Trophoblast cell (in vitro differentiated cells and primary cell): ENCODE measurements at regions not wholly inside any gene's neighbourhood (a gene's known extent, or its start where the extent isn't known, plus 50 kb on each side); places are given as distances from the start of the nearest gene placed in this dataset.

Source experiments
- DNase-seq, 2 donors: peaks; one replicate each; pipeline ENCODE4 v3.0.0-alpha.2; 2016
- H2AFZ ChIP-seq: 2 replicates; pipeline ENCODE4 v1.6.1; 2013; ENCODE audit warnings: low read length, moderate library complexity, mild to moderate bottlenecking; ENCODE audit not compliant: insufficient read depth, poor library complexity
- H2AK5ac ChIP-seq: 2 replicates; pipeline ENCODE4 v1.6.1; 2013; ENCODE audit warnings: mild to moderate bottlenecking, low read length
- H2BK120ac ChIP-seq: 2 replicates; pipeline ENCODE4 v1.6.1; 2013; ENCODE audit warnings: low read length, mild to moderate bottlenecking, moderate library complexity; ENCODE audit not compliant: insufficient read depth, poor library complexity
- H2BK12ac ChIP-seq: 2 replicates; pipeline ENCODE4 v1.6.1; 2013; ENCODE audit warnings: mild to moderate bottlenecking, low read length, moderate library complexity
- H2BK5ac ChIP-seq: 2 replicates; pipeline ENCODE4 v1.6.1; 2013; ENCODE audit warnings: low read length, low read depth, moderate library complexity, mild to moderate bottlenecking; ENCODE audit not compliant: poor library complexity
- H3K14ac ChIP-seq: 2 replicates; pipeline ENCODE4 v1.6.1; 2013; ENCODE audit warnings: mild to moderate bottlenecking, low read length
- H3K18ac ChIP-seq: 2 replicates; pipeline ENCODE4 v1.6.1; 2013; ENCODE audit warnings: mild to moderate bottlenecking, low read length
- H3K23ac ChIP-seq: 2 replicates; pipeline ENCODE4 v1.6.1; 2013; ENCODE audit warnings: low read length
- H3K27ac ChIP-seq: 2 replicates; pipeline ENCODE4 v1.5.1; 2013; ENCODE audit warnings: low read depth, mild to moderate bottlenecking, inconsistent platforms, low read length, moderate library complexity
- H3K27me3 ChIP-seq: 2 replicates; pipeline ENCODE4 v1.6.1; 2013; ENCODE audit warnings: inconsistent platforms, mild to moderate bottlenecking, low read length, moderate library complexity; ENCODE audit not compliant: insufficient read depth
- H3K36me3 ChIP-seq, 2 experiments: 1 replicate in 1 of 2; 2 replicates in 1 of 2; pipeline ENCODE4 v1.6.1; 2013; ENCODE audit warnings: low read length in 2 of 2, mild to moderate bottlenecking in 2 of 2, moderate library complexity in 1 of 2; ENCODE audit not compliant: insufficient read depth in 2 of 2, control insufficient read depth in 1 of 2
- H3K4ac ChIP-seq: 2 replicates; pipeline ENCODE4 v1.6.1; 2013; ENCODE audit warnings: low read depth, mild to moderate bottlenecking, low read length, moderate library complexity
- H3K4me1 ChIP-seq, 2 experiments: 1 replicate in 1 of 2; 2 replicates in 1 of 2; pipeline ENCODE4 v1.6.1; 2013; ENCODE audit warnings: low read length in 2 of 2, mild to moderate bottlenecking in 2 of 2, moderate library complexity in 1 of 2; ENCODE audit not compliant: insufficient read depth in 2 of 2, control insufficient read depth in 1 of 2
- H3K4me2 ChIP-seq: 2 replicates; pipeline ENCODE4 v1.6.1; 2013; ENCODE audit warnings: inconsistent platforms, mild to moderate bottlenecking, low read length, moderate library complexity
- H3K4me3 ChIP-seq: 2 replicates; pipeline ENCODE4 v1.5.1; 2013; ENCODE audit warnings: mild to moderate bottlenecking, low read depth, low read length, inconsistent platforms
- H3K79me1 ChIP-seq: one replicate; pipeline ENCODE4 v1.6.1; 2013; ENCODE audit warnings: low read length
- H3K79me2 ChIP-seq: 2 replicates; pipeline ENCODE4 v1.6.1; 2013; ENCODE audit warnings: low read length, mild to moderate bottlenecking; ENCODE audit not compliant: control insufficient read depth, insufficient read depth, poor library complexity
- H3K9ac ChIP-seq: 2 replicates; pipeline ENCODE4 v1.6.1; 2013; ENCODE audit warnings: mild to moderate bottlenecking, low read length
- H3K9me3 ChIP-seq: 2 replicates; pipeline ENCODE4 v1.6.1; 2013; ENCODE audit warnings: low read depth, mild to moderate bottlenecking, control low read depth, inconsistent platforms, low read length; ENCODE audit not compliant: insufficient read depth
- H4K12ac ChIP-seq: 2 replicates; pipeline ENCODE4 v1.6.1; 2013; ENCODE audit warnings: low read depth, mild to moderate bottlenecking, low read length, moderate library complexity
- H4K8ac ChIP-seq: 2 replicates; pipeline ENCODE4 v1.6.1; 2013; ENCODE audit warnings: low read depth, mild to moderate bottlenecking, low read length, moderate library complexity
- H4K91ac ChIP-seq: one replicate; pipeline ENCODE4 v1.6.1; 2013; ENCODE audit warnings: low read depth, mild to moderate bottlenecking, low read length, moderate library complexity
- WGBS: extraction: QIAGEN DNeasy Blood & Tissue Kit; methylation state at CpG from one replicate; pipeline ENCODE4 v1.1.7; 2013; ENCODE audit warnings: missing lambda C conversion rate; ENCODE audit not compliant: insufficient read length, insufficient coverage; ENCODE audit errors: extremely low coverage; 5-methylcytosine and 5-hydroxymethylcytosine counted together

DNA sequence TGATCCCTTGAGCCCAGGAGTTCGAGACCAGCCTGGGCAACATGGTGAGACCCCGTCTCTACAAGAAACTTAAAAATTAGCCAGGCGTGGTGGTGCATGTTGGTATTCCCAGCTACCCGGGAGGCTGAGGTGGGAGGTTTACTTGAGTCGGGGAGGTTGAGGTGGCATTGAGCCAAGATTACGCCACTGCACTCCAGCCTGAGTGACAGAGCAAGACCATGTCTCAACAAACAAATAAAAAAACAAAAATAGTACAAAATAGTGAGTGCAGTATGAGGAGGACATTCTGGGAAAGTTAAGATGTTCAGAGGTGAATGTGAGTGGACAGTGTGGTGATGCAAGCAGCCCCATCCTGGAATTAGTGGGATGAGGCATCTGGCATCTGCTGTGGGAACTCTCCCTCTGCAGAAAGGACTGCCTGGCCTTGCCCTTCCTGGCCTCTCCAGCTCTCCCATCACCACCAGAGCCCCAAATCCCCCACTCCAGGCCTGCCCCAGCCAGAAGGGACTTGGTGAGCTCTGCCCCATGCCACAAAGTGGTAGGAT lies 96.6 kb upstream of the PARD3 start:
- DNase-seq, result no peak
- Histone ChIP-seq H3K9me3 (no peaks in the 10 kb centered on the region), H3K27ac (no peak overlapping the region), H2BK120ac (no peak overlapping the region), H3K4me3 (no peak overlapping the region), H3K9ac (no peak overlapping the region), H3K14ac (no peak overlapping the region), H4K91ac (no peak overlapping the region), H2AFZ (no peak overlapping the region), H3K36me3 (no peaks in the 10 kb centered on the region), H2BK5ac (no peak overlapping the region), H4K8ac (no peak overlapping the region), H2BK12ac (no peak overlapping the region), H3K79me2 (no peaks in the 10 kb centered on the region), H3K4me2 (no peak overlapping the region), H3K23ac (no peak overlapping the region), H3K27me3 (no peaks in the 10 kb centered on the region), H2AK5ac (no peak overlapping the region), H4K12ac (no peak overlapping the region), H3K4me1 (peaks cover 0 to 3% of the 10 kb centered on the region in 2 experiments), H3K4ac (no peak overlapping the region), H3K18ac (no peak overlapping the region), H3K79me1 (peaks cover 1% of the 10 kb centered on the region)
- WGBS, result no CpG with 5 or more reads among the region's 6 CpGs

DNA sequence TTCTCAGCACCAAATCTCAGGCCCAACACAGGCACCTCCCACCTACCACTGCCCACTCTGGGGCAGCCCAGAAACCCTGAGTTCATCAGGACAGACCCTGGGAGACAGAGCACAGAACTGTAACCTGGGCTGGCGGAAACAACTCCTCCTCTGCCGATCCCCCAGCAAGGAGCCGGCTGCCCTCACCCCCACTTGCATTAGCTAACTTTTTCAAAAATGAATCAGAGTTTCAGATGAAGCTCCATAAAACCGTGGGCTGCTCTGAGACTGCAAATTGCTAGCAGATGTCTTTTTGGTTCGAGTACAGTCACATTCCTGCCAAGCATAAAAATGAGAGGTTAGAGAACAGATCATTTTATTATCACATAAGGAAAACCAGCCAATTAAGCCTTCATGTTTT lies 93.4 kb upstream of the PARD3 start:
- Histone ChIP-seq H3K14ac (no peak overlapping the region), H3K4me3 (no peak overlapping the region), H2BK12ac (no peak overlapping the region), H3K36me3 (no peaks in the 10 kb centered on the region), H3K18ac (no peak overlapping the region), H2AK5ac (no peak overlapping the region), H2BK120ac (no peak overlapping the region), H2AFZ (no peak overlapping the region), H3K4me2 (no peak overlapping the region), H3K27me3 (no peaks in the 10 kb centered on the region), H3K9ac (no peak overlapping the region), H4K91ac (no peak overlapping the region), H4K12ac (no peak overlapping the region), H3K79me2 (no peaks in the 10 kb centered on the region), H3K23ac (no peak overlapping the region), H3K4ac (no peak overlapping the region), H3K79me1 (peaks cover 10% of the 10 kb centered on the region), H4K8ac (no peak overlapping the region), H3K9me3 (no peaks in the 10 kb centered on the region), H2BK5ac (no peak overlapping the region), H3K4me1 (peaks cover 11 to 14% of the 10 kb centered on the region in 2 experiments), H3K27ac (no peak overlapping the region)
- DNase-seq, result no peak
- WGBS, result no CpG with 5 or more reads among the region's 5 CpGs

DNA sequence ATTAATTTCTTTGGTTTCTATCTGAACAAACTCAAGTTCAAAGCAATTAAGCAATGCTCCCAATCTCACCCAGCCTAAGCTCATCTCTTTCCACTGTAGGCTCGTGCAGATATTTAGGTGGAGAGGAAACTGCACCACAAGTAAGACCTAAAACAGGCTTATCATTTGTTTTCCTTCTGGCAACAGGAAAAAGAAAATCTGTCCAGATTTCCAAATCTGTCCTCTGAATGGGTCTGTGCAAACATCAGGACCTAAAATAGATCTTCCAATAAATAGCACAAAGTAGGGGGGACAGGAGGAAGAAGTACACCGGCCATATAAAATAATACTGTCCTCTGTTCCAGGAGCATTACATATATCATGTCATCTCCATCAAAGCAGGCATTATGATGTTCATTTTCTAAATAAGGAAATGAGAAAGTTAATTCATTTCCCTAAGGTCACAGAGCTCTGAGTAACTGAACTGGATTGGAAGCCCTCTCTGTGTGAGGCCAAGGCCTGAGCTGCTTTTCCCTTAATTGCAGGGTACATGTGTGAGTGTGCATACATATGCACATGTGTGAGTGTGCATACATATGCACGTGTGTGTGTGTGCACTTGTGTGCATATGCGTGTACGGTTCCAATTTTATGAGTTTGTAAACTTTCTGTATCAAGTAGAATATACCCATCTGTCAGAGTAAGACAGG lies 92.8 kb upstream of the PARD3 start:
- Histone ChIP-seq H3K79me2 (no peaks in the 10 kb centered on the region), H3K27ac (no peak overlapping the region), H3K4ac (no peak overlapping the region), H2BK120ac (no peak overlapping the region), H2AFZ (no peak overlapping the region), H2AK5ac (no peak overlapping the region), H3K4me3 (no peak overlapping the region), H3K23ac (no peak overlapping the region), H3K18ac (no peak overlapping the region), H3K4me1 (peaks cover 11 to 14% of the 10 kb centered on the region in 2 experiments), H4K12ac (no peak overlapping the region), H4K8ac (no peak overlapping the region), H4K91ac (no peak overlapping the region), H3K4me2 (no peak overlapping the region), H3K36me3 (no peaks in the 10 kb centered on the region), H2BK5ac (no peak overlapping the region), H3K27me3 (no peaks in the 10 kb centered on the region), H3K14ac (no peak overlapping the region), H3K9me3 (no peaks in the 10 kb centered on the region), H2BK12ac (no peak overlapping the region), H3K79me1 (peaks cover 10% of the 10 kb centered on the region), H3K9ac (no peak overlapping the region)
- WGBS, result no CpG with 5 or more reads among the region's 5 CpGs
- DNase-seq, result no peak

GRCh38 chr10:34906067-34906965 lies 91.2 kb upstream of the PARD3 start:
- Histone ChIP-seq H3K79me1 (peaks cover 10% of the 10 kb centered on the region), H3K27ac (no peak overlapping the region), H3K4ac (no peak overlapping the region), H3K79me2 (no peaks in the 10 kb centered on the region), H3K9me3 (no peaks in the 10 kb centered on the region), H3K14ac (peak overlapping the region; percentile 57), H3K4me3 (no peak overlapping the region), H3K36me3 (no peaks in the 10 kb centered on the region), H2AFZ (no peak overlapping the region), H3K23ac (no peak overlapping the region), H4K12ac (no peak overlapping the region), H3K4me2 (no peak overlapping the region), H2BK120ac (no peak overlapping the region), H4K91ac (no peak overlapping the region), H4K8ac (no peak overlapping the region), H3K4me1 (peaks cover 11 to 14% of the 10 kb centered on the region in 2 experiments), H3K9ac (no peak overlapping the region), H2BK5ac (no peak overlapping the region), H3K27me3 (no peaks in the 10 kb centered on the region), H3K18ac (no peak overlapping the region), H2BK12ac (peak overlapping the region; percentile 58), H2AK5ac (no peak overlapping the region)
- no CpG with 5 or more reads among the region's 29 CpGs for WGBS
- DNase-seq, result peak; percentile 55 to 87
